ENCODE measurements at regions not wholly inside any gene's neighbourhood (a gene's known extent, or its start where the extent isn't known, plus 50 kb on each side); places are given as distances from the start of the nearest gene placed in this dataset.

DNA sequence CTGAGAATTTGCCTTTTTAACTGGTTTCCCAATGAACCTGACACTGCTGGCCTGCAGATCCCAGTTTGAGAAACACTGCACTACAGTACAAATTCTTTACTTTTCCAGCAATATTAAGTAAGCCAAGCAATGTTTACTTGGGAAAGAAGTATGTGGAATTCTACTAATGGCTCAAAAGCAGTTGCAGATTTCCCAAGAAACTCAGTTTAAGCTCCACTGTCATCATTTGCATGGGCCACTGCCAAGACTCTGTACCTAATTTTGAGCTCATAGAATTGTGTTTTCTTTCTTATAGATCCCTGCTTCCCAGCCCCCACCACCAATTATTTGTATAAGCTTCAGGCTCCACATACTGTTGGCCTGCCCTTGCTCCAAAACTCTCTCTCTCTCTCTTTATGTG lies 676.1 kb downstream of the RNF144A start:
- intact Hi-C loops (cut with DNase I): no loop called here

DNA sequence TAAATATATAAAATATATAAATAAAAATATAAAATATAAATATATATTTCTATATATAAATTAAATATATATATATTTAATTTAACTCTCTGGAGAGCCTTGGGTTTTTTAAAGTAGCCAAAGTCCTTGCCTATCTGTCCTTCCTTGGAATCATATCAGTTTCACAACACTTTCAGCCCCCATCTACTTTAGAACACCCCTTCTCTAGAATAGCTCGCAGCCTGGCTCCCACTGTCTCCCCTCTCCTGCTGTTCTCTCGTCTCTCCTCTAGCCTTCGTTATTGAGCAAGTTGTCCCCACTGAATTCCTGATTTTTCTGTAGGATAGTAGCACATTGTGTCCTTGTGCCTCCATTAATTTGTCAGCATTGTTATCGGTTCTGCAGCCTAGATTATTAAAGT lies 677.0 kb downstream of the RNF144A start:
- WGBS, 4 donors: 76 to 81% (median 79%) methylated on average over 4 of the region's 4 CpGs

More for the DNA sequence above, 676.1 kb downstream of the RNF144A start:
- Histone ChIP-seq H3K4me1 (no peaks in the 10 kb centered on the region), H3K4me3 (no peak overlapping the region), H3K9me3 (no peaks in the 10 kb centered on the region), H3K27me3 (no peaks in the 10 kb centered on the region), H3K27ac (no peak overlapping the region), H3K36me3 (no peaks in the 10 kb centered on the region)
- DNase-seq: no peak
- TF ChIP-seq POLR2A (IDR thresholded peaks at IDR 0.05): no peak
- TF ChIP-seq, protein P1, sequence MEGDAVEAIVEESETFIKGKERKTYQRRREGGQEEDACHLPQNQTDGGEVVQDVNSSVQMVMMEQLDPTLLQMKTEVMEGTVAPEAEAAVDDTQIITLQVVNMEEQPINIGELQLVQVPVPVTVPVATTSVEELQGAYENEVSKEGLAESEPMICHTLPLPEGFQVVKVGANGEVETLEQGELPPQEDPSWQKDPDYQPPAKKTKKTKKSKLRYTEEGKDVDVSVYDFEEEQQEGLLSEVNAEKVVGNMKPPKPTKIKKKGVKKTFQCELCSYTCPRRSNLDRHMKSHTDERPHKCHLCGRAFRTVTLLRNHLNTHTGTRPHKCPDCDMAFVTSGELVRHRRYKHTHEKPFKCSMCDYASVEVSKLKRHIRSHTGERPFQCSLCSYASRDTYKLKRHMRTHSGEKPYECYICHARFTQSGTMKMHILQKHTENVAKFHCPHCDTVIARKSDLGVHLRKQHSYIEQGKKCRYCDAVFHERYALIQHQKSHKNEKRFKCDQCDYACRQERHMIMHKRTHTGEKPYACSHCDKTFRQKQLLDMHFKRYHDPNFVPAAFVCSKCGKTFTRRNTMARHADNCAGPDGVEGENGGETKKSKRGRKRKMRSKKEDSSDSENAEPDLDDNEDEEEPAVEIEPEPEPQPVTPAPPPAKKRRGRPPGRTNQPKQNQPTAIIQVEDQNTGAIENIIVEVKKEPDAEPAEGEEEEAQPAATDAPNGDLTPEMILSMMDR (IDR thresholded peaks at IDR 0.05): no peak
- no peak for ATAC-seq

GRCh38 chr2:7595206-7595605 lies 678.0 kb downstream of the RNF144A start:
- H3K27ac ChIP-seq: no peak overlapping the region
- no peak overlapping the region for H3K4me3 ChIP-seq
- no peak for TF ChIP-seq POLR2A (IDR thresholded peaks at IDR 0.05)
- TF ChIP-seq, protein P1 (IDR thresholded peaks at IDR 0.05): no peak
- no peaks in the 10 kb centered on the region for H3K9me3 ChIP-seq
- H3K4me1 ChIP-seq: no peaks in the 10 kb centered on the region
- no peaks in the 10 kb centered on the region for H3K36me3 ChIP-seq
- ATAC-seq (no peak), DNase-seq (no peak)
- peaks cover 0 to 5% (median 0%) of the 10 kb centered on the region in 9 donors for H3K27me3 ChIP-seq
- intact Hi-C loops (cut with DNase I): no loop called here
- WGBS, 4 donors: 86 to 93% (median 89%) methylated on average over 3 of the region's 3 CpGs

More for the DNA sequence above, 677.0 kb downstream of the RNF144A start:
- no peaks in the 10 kb centered on the region for H3K36me3 ChIP-seq
- no peaks in the 10 kb centered on the region for H3K4me1 ChIP-seq
- no peak for TF ChIP-seq POLR2A (IDR thresholded peaks at IDR 0.05)
- TF ChIP-seq, protein P1 (IDR thresholded peaks at IDR 0.05): no peak
- ATAC-seq: no peak
- no peaks in the 10 kb centered on the region for H3K27me3 ChIP-seq
- H3K27ac ChIP-seq: no peak overlapping the region
- DNase-seq: no peak
- H3K9me3 ChIP-seq: no peaks in the 10 kb centered on the region
- H3K4me3 ChIP-seq: no peak overlapping the region
- intact Hi-C loops (cut with DNase I): no loop called here

DNA sequence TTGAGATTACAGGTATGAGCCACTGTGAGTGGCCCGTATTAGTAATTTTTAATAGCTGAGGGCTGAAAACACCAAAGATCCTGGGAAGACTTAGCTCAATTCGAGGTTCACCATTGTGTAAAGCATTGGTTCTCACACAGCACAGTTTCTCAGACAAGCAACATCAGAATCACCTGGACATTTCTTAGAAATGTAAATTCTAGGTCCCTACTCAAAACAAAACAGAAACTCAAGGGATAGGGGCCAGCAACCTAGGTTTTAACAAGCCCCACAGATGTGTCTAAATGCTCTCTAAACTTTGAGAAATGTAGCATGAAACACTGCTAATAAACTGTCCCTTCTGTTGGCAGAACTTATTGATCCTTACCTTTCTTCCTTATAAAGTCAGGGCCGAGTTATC lies 681.2 kb downstream of the RNF144A start:
- intact Hi-C loops (cut with DNase I): no loop called here
- no peak overlapping the region for H3K4me3 ChIP-seq
- TF ChIP-seq, protein P1 (IDR thresholded peaks at IDR 0.05): no peak
- no peak for TF ChIP-seq POLR2A (IDR thresholded peaks at IDR 0.05)
- WGBS, 4 donors: 82 to 94% (median 88%) methylated on average over 3 of the region's 3 CpGs
- H3K36me3 ChIP-seq: no peaks in the 10 kb centered on the region
- peaks cover 0 to 8% (median 0%) of the 10 kb centered on the region in 9 donors for H3K27me3 ChIP-seq
- no peak for ATAC-seq
- H3K27ac ChIP-seq: no peak overlapping the region
- no peaks in the 10 kb centered on the region for H3K4me1 ChIP-seq
- peaks cover 0 to 8% (median 0%) of the 10 kb centered on the region in 12 donors for H3K9me3 ChIP-seq
- DNase-seq: no peak

Data from heart left ventricle (tissue), 16 donors.